ENCODE measurements at regions not wholly inside any gene's neighbourhood (a gene's known extent, or its start where the extent isn't known, plus 50 kb on each side); places are given as distances from the start of the nearest gene placed in this dataset.

DNA sequence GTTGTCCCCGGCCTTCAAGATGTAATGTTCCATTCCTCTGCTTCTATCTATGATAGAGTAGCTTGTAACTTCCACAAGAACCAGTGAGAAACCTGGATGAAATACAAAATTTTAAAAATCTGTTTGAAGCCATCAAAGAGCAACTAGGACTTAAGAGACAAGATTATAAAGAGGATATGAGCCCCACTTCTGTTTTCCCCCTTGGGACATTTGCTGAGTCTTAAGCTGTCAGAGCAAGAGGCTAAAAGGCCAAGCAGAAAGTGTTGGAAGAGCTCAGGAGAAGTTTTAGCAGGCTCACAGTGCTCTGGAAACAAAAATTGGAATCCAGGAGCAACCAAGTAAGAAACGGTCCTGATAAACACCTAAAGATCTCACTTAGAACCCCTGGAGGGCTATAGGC, 76.1 kb downstream of the ADRB2 start:
- TF ChIP-seq KDM5A (IDR thresholded peaks at IDR 0.05) (no peak), RFX5 (IDR thresholded peaks at IDR 0.05) (no peak), CEBPB (IDR thresholded peaks at IDR 0.05) (no peak), TP53 (CRISPR knock-in tag; IDR thresholded peaks at IDR 0.05) (no peak), MAZ (IDR thresholded peaks at IDR 0.05; ENCODE audit: borderline replicate concordance, low read depth, low read length) (no peak), NPAS2 (CRISPR knock-in tag; IDR thresholded peaks at IDR 0.05; ENCODE audit: borderline replicate concordance) (no peak), EHF (CRISPR knock-in tag; IDR thresholded peaks at IDR 0.05) (no peak), HEYL (CRISPR knock-in tag; IDR thresholded peaks at IDR 0.05) (no peak), EP300 (IDR thresholded peaks at IDR 0.05) (no peak), NR3C1 (IDR thresholded peaks at IDR 0.05) (no peak), HDAC2 (IDR thresholded peaks at IDR 0.05) (no peak), CBX2 (IDR thresholded peaks at IDR 0.05; ENCODE audit: borderline replicate concordance, low read depth) (no peak), HOXB5 (CRISPR knock-in tag; IDR thresholded peaks at IDR 0.05) (no peak), RAD21 (conservative IDR thresholded peaks at IDR 0.05 in 1 of 2, IDR thresholded peaks at IDR 0.05 in 1 of 2) (no peak), GATA3 (IDR thresholded peaks at IDR 0.05; ENCODE audit: borderline replicate concordance) (no peak), TFCP2L1 (CRISPR knock-in tag; IDR thresholded peaks at IDR 0.05) (no peak), HOXA7 (CRISPR knock-in tag; IDR thresholded peaks at IDR 0.05) (no peak)
- TF ChIP-seq, protein P1, sequence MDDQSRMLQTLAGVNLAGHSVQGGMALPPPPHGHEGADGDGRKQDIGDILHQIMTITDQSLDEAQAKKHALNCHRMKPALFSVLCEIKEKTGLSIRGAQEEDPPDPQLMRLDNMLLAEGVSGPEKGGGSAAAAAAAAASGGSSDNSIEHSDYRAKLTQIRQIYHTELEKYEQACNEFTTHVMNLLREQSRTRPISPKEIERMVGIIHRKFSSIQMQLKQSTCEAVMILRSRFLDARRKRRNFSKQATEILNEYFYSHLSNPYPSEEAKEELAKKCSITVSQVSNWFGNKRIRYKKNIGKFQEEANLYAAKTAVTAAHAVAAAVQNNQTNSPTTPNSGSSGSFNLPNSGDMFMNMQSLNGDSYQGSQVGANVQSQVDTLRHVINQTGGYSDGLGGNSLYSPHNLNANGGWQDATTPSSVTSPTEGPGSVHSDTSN (IDR thresholded peaks at IDR 0.05) = no peak
- TF ChIP-seq, protein P2, sequence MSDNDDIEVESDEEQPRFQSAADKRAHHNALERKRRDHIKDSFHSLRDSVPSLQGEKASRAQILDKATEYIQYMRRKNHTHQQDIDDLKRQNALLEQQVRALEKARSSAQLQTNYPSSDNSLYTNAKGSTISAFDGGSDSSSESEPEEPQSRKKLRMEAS (IDR thresholded peaks at IDR 0.05) = no peak
- TF ChIP-seq, protein P3, sequence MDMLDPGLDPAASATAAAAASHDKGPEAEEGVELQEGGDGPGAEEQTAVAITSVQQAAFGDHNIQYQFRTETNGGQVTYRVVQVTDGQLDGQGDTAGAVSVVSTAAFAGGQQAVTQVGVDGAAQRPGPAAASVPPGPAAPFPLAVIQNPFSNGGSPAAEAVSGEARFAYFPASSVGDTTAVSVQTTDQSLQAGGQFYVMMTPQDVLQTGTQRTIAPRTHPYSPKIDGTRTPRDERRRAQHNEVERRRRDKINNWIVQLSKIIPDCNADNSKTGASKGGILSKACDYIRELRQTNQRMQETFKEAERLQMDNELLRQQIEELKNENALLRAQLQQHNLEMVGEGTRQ (IDR thresholded peaks at IDR 0.05) = no peak
- Histone ChIP-seq H3K27ac (no peak overlapping the region), H3K4me1 (no peaks in the 10 kb centered on the region), H3K9me3 (no peaks in the 10 kb centered on the region), H3K4me3 (no peak overlapping the region), H3K4me2 (no peak overlapping the region)
- DNase-seq (ENCODE audit: low read depth in 1 of 2, low spot score in 1 of 2) (no peak), FAIRE-seq (no peak), ATAC-seq (no peak)
- ChIA-PET POLR2A (no interaction called here), CTCF (no interaction called here)
- 31% methylated on average over 2 of the region's 2 CpGs for WGBS (ENCODE audit: missing lambda C conversion rate)

DNA sequence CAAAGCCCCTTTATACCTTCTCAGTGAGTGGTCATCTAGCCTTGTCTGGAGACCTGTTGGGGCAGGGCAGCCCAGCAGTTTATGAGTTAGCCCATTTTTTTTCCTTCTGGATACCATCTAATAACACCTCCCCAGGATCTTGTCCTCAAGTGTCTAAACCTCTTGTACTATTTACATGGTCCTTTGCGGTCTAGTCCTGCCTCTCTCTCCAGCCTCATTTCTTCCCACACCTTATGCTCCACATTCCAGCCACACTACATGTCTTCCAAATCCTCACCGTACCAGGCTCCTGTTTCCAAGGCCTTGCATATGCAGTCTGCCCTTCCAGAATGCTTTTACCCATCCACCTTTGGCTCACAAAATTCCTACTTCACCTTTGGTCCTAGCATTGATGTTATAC, 77.2 kb downstream of the ADRB2 start:
- Histone ChIP-seq H3K4me2 (no peak overlapping the region), H3K4me1 (no peaks in the 10 kb centered on the region), H3K4me3 (no peak overlapping the region), H3K27ac (no peak overlapping the region), H3K9me3 (no peaks in the 10 kb centered on the region)
- CTCF ChIA-PET = interaction anchor here (1.2 to 2.5 kb wide), 2 partner anchors 10 to 162 kb away, joined by 3 to 10 read pairs; no protein-coding TSS in a partner anchor
- ATAC-seq (no peak), DNase-seq (ENCODE audit: low read depth in 1 of 2, low spot score in 1 of 2) (no peak), FAIRE-seq (no peak)
- 78% methylated on average over 2 of the region's 2 CpGs for WGBS (ENCODE audit: missing lambda C conversion rate)
- POLR2A ChIA-PET = no interaction called here
- TF ChIP-seq, protein P1 (IDR thresholded peaks at IDR 0.05) = no peak
- TF ChIP-seq PHF8 (IDR thresholded peaks at IDR 0.05; ENCODE audit: borderline replicate concordance, low read depth) (no peak), RARB (CRISPR knock-in tag; IDR thresholded peaks at IDR 0.05) (no peak)

DNA sequence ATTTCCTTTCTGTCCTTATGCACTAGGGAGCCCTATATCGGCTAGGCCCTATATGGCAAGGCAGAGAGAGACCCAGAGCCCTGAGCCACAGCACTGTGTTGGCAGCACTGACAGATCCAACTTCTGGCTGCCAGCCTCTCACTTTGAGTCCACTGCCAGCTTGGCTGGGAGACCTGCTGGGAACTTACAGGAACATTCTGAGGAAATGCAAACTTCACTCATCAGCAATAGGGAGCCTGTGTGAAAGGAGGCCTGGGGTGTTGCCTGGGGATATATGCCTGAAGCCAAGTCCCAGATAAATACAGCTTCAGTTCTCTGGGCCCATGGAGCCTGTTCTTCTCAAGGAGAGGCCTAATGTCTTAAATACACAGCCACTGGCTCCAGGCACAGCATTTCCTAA, 78.0 kb downstream of the ADRB2 start:
- Histone ChIP-seq H3K4me3 (no peak overlapping the region), H3K27ac (no peak overlapping the region), H3K9me3 (no peaks in the 10 kb centered on the region), H3K4me1 (no peaks in the 10 kb centered on the region), H3K4me2 (no peak overlapping the region)
- FAIRE-seq (no peak), ATAC-seq (no peak), DNase-seq (ENCODE audit: low read depth in 1 of 2, low spot score in 1 of 2) (no peak)
- TF ChIP-seq EP300 (IDR thresholded peaks at IDR 0.05) (no peak), RAD21 (conservative IDR thresholded peaks at IDR 0.05 in 1 of 2, IDR thresholded peaks at IDR 0.05 in 1 of 2) (no peak), BHLHE40 (IDR thresholded peaks at IDR 0.05; ENCODE audit: low read depth, low read length) (no peak), SREBF2 (IDR thresholded peaks at IDR 0.05) (no peak), FOSL2 (IDR thresholded peaks at IDR 0.05) (no peak), FOSL2 (CRISPR knock-in tag; IDR thresholded peaks at IDR 0.05) (no peak), POLR2A (IDR thresholded peaks at IDR 0.05; ENCODE audit: low read length) (no peak)
- CTCF ChIA-PET = interaction anchor here (1.2 to 2.5 kb wide), 2 partner anchors 9 to 163 kb away, joined by 3 to 10 read pairs; no protein-coding TSS in a partner anchor
- POLR2A ChIA-PET = no interaction called here
- WGBS (ENCODE audit: missing lambda C conversion rate) = 86% methylated on average over 1 of the region's 1 CpG

Measured in A549 (cell line).